Urinary bladder (tissue), 3 donors: ENCODE measurements at regions not wholly inside any gene's neighbourhood (a gene's known extent, or its start where the extent isn't known, plus 50 kb on each side); places are given as distances from the start of the nearest gene placed in this dataset.
A peak's percentile ranks its signal among the peaks of the same experiment; 100 is the strongest.

ENCODE experiments used
- DNase-seq: peaks from one replicate; pipeline ENCODE4 v3.0.0-alpha.2; 2015; ENCODE audit errors: extremely low spot score
- H3K27ac ChIP-seq: one replicate; pipeline ENCODE4 v1.5.1; 2013; ENCODE audit warnings: low read depth, mild to moderate bottlenecking, moderate library complexity
- H3K36me3 ChIP-seq: one replicate; pipeline ENCODE4 v1.6.1; 2013; ENCODE audit warnings: mild to moderate bottlenecking, moderate library complexity; ENCODE audit not compliant: insufficient read depth
- H3K4me1 ChIP-seq: one replicate; pipeline ENCODE4 v1.6.1; 2013; ENCODE audit warnings: mild to moderate bottlenecking, moderate library complexity; ENCODE audit not compliant: insufficient read depth
- H3K4me3 ChIP-seq: one replicate; pipeline ENCODE4 v1.5.1; 2013; ENCODE audit warnings: low read depth, low read length
- WGBS: extraction: QIAGEN DNeasy Blood & Tissue Kit; methylation state at CpG from one replicate; pipeline ENCODE4 v1.1.7; 2013; 5-methylcytosine and 5-hydroxymethylcytosine counted together
- donor health status: healthy with polysubstance abuse.
- donor health status: healthy.

DNA sequence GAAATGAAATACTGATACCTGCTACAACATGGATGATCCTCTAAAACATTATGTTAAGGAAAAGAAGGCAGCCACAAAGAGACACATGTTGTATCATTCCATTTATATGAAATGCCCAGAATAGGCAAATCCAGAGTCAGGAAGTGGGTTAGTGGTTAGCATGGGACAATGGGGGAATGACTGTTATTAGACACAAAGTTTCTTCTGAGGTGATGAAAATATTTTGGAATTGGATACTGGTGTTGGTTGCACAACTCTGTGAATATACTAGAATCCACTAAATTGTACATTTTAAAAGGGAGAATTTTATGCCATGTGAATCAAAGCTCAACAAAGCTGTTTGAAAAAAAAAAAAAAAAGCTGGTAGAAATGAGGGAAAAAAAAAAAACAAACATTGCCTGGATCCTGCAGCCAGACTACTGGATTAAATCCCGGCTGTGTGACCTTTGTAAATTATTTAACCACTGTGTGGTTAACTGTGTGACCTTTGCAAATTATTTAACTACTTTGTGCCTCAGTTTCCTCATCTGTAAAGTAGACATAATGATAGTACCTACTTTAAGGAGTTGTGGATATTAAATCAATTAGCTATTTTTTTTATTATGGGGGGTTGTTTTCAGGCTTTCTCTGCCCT lies 75.6 kb upstream of the PRICKLE2 start:
- Histone ChIP-seq H3K4me3 (no peak overlapping the region), H3K36me3 (no peaks in the 10 kb centered on the region), H3K27ac (no peak overlapping the region), H3K4me1 (no peaks in the 10 kb centered on the region)
- 61% methylated on average over 1 of the region's 1 CpG for WGBS
- DNase-seq = no peak

GRCh38 chr3:64299206-64299605 lies 73.9 kb upstream of the PRICKLE2 start:
- no peak overlapping the region for H3K4me3 ChIP-seq
- no peak overlapping the region for H3K27ac ChIP-seq
- 65% methylated on average over 1 of the region's 1 CpG for WGBS
- DNase-seq = no peak
- no peaks in the 10 kb centered on the region for H3K36me3 ChIP-seq
- no peaks in the 10 kb centered on the region for H3K4me1 ChIP-seq

- Histone ChIP-seq H3K4me3 (no peak overlapping the region), H3K27ac (no peak overlapping the region), H3K4me1 (no peaks in the 10 kb centered on the region), H3K36me3 (no peaks in the 10 kb centered on the region)
- no peak for DNase-seq
- 56% methylated on average over 1 of the region's 1 CpG for WGBS
Observed at GRCh38 chr3:64297563-64297962, 72.3 kb upstream of the PRICKLE2 start.

- no peak for DNase-seq
- no peak overlapping the region for H3K27ac ChIP-seq
- WGBS = 47% methylated on average over 5 of the region's 5 CpGs
- no peaks in the 10 kb centered on the region for H3K36me3 ChIP-seq
- no peaks in the 10 kb centered on the region for H3K4me1 ChIP-seq
- H3K4me3 ChIP-seq = no peak overlapping the region
Observed at GRCh38 chr3:64295594-64295993, 70.3 kb upstream of the PRICKLE2 start.

GRCh38 chr3:64294771-64295170 lies 69.5 kb upstream of the PRICKLE2 start:
- no peaks in the 10 kb centered on the region for H3K4me1 ChIP-seq
- DNase-seq = no peak
- H3K36me3 ChIP-seq = no peaks in the 10 kb centered on the region
- H3K27ac ChIP-seq = no peak overlapping the region
- H3K4me3 ChIP-seq = no peak overlapping the region
- 87% methylated on average over 2 of the region's 2 CpGs for WGBS

DNA sequence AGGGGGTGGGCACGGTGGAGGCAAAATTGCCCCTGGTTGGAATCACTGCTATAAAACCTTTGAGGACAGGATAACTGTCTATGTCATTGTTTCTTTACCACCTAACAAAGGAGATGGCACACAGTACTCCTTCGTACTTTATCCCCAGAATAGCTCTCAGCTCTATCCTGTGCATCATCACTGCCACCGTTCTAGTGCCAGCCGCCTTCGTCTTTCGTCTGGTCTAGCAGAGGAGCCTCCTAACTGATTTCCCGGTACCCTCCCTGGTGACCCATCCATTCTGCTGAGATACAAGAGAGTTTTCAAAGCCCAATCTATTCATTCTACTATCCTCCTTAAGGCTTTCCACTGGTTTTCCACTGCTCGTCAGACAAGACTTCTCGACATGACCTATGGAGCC lies 67.9 kb upstream of the PRICKLE2 start:
- Histone ChIP-seq H3K4me1 (no peaks in the 10 kb centered on the region), H3K27ac (no peak overlapping the region), H3K36me3 (no peaks in the 10 kb centered on the region), H3K4me3 (no peak overlapping the region)
- WGBS = 98% methylated on average over 9 of the region's 9 CpGs
- no peak for DNase-seq

DNA sequence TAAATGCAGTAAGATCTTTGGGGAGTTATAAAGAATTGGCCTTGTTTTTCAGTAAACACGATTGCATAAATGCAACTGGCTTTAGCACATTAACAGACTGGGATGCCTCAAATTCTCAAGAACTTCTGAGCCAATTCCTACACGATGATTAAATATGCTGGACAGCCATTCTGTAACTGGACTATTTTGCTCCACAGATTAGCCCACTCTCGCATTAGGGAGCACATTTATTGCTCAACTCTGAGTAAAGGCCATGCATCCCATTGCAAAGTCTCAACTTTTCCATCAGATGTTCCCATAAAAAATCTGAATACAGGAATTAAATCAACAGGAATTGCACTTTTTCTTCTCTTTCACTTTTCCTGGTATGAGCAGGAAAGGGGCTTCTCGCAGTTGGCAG lies 66.7 kb upstream of the PRICKLE2 start:
- H3K27ac ChIP-seq = peak overlapping the region; percentile 71
- no peak for DNase-seq
- H3K36me3 ChIP-seq = no peaks in the 10 kb centered on the region
- 55% methylated on average over 4 of the region's 4 CpGs for WGBS
- no peak overlapping the region for H3K4me3 ChIP-seq
- no peaks in the 10 kb centered on the region for H3K4me1 ChIP-seq

- whole genome bisulfite sequencing = 55% methylated on average over 3 of the region's 3 CpGs
- Histone ChIP-seq H3K4me3 (no peak overlapping the region), H3K36me3 (no peaks in the 10 kb centered on the region), H3K4me1 (no peaks in the 10 kb centered on the region), H3K27ac (peak overlapping the region; percentile 71)
- no peak for DNase-seq
Observed at GRCh38 chr3:64291345-64291744, 66.1 kb upstream of the PRICKLE2 start.

GRCh38 chr3:64290864-64291263 lies 65.6 kb upstream of the PRICKLE2 start:
- Histone ChIP-seq H3K4me1 (no peaks in the 10 kb centered on the region), H3K36me3 (no peaks in the 10 kb centered on the region), H3K4me3 (no peak overlapping the region), H3K27ac (peak overlapping the region; percentile 67)
- 89% methylated on average over 5 of the region's 5 CpGs for WGBS
- no peak for DNase-seq

GRCh38 chr3:64290161-64290560 lies 64.9 kb upstream of the PRICKLE2 start:
- Histone ChIP-seq H3K27ac (no peak overlapping the region), H3K36me3 (no peaks in the 10 kb centered on the region), H3K4me3 (no peak overlapping the region), H3K4me1 (no peaks in the 10 kb centered on the region)
- DNase-seq = no peak
- WGBS = 70% methylated on average over 5 of the region's 5 CpGs

- DNase-seq = no peak
- Histone ChIP-seq H3K4me1 (no peaks in the 10 kb centered on the region), H3K4me3 (no peak overlapping the region), H3K36me3 (no peaks in the 10 kb centered on the region), H3K27ac (no peak overlapping the region)
Observed at GRCh38 chr3:64289622-64290021, 64.4 kb upstream of the PRICKLE2 start.

GRCh38 chr3:64278625-64279024 lies 53.4 kb upstream of the PRICKLE2 start:
- Histone ChIP-seq H3K4me3 (no peak overlapping the region), H3K27ac (no peak overlapping the region), H3K36me3 (no peaks in the 10 kb centered on the region), H3K4me1 (no peaks in the 10 kb centered on the region)
- WGBS = 92% methylated on average over 5 of the region's 5 CpGs
- no peak for DNase-seq

GRCh38 chr3:64276131-64276530 lies 50.9 kb upstream of the PRICKLE2 start:
- Histone ChIP-seq H3K27ac (no peak overlapping the region), H3K36me3 (no peaks in the 10 kb centered on the region), H3K4me3 (no peak overlapping the region), H3K4me1 (no peaks in the 10 kb centered on the region)
- 77% methylated on average over 3 of the region's 3 CpGs for WGBS
- DNase-seq = no peak
